NCI-H2081 (cell line): ENCODE measurements at regions not wholly inside any gene's neighbourhood (a gene's known extent, or its start where the extent isn't known, plus 50 kb on each side); places are given as distances from the start of the nearest gene placed in this dataset.

Experiments
- DNase-seq, 2 experiments: peaks; one replicate each; lab custom pipeline; 2025; lab: John Stamatoyannopoulos, UW

- DNase-seq = no peak
Measured at GRCh38 chr2:143909577-143910353, 610.2 kb downstream of the ZEB2 start.

DNA sequence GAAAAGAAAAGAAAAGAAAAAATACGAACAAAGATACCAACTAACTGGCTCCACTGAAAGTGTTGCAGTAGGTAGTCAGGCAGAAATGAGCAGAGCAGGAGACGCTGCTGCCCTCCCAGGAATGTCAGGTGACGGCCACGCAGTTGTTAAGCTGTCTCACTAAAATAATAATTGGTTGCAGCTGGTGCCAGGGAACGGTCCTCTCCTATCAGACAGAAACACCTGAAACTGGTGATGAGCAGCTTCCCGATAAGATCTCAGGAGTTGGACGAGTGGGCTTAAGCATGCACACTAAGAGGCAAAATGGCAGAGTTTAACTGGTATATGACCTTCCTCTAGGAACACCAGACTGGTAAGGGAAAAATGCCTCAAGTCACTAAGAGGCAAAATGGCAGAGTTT, 611.1 kb downstream of the ZEB2 start:
- DNase-seq = no peak

DNA sequence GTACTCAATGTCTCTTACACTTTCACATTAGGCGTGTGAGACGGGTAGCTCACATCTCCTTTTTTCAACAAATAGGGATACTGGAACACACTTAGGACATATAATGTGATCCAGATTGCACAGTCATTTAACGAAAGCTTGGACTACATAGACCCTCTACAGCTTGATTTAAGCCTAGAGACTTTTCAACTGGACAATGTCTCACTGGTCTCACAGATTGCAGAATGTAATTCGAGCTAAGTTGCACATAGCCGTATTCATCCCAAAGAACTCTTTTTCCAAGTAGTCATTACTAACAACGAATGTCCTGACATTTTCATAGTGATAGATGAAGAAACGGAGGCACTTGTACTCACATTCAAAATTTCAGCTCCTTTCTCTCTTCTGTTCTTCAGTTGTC, 612.1 kb downstream of the ZEB2 start:
- DNase-seq = no peak

- no peak for DNase-seq
Measured at GRCh38 chr2:143906850-143907249, 613.1 kb downstream of the ZEB2 start.

- DNase-seq = no peak
Measured at GRCh38 chr2:143905587-143905986, 614.3 kb downstream of the ZEB2 start.

- DNase-seq = peak; percentile 7 to 70
Measured at GRCh38 chr2:143903172-143903856, 616.6 kb downstream of the ZEB2 start.

GRCh38 chr2:143901185-143901842, 618.6 kb downstream of the ZEB2 start:
- DNase-seq = no peak

- DNase-seq = no peak
Measured at GRCh38 chr2:143899987-143900386, 619.9 kb downstream of the ZEB2 start.

DNA sequence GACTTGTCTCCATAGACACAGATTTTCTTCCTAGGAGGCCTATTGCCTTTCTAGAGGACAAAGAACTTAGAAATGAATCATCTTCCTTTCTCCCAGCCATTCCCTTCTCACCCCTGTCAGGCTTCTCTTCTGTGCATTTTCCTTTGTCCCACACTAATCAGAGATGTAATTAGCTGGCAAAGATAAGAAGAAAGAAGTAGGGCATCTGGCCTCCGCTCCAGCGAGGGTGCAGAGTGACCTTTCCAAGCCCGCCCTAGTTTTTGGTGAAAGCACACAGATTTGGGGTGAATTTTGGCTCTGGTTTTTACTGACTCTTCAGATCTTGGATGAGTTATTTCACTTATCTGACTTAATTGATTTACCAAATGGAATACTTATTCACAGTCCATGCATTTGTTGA, 626.5 kb downstream of the ZEB2 start:
- DNase-seq = no peak

- peak; percentile 18 to 66 for DNase-seq
Measured at GRCh38 chr2:143891879-143892308, 628.0 kb downstream of the ZEB2 start.

DNA sequence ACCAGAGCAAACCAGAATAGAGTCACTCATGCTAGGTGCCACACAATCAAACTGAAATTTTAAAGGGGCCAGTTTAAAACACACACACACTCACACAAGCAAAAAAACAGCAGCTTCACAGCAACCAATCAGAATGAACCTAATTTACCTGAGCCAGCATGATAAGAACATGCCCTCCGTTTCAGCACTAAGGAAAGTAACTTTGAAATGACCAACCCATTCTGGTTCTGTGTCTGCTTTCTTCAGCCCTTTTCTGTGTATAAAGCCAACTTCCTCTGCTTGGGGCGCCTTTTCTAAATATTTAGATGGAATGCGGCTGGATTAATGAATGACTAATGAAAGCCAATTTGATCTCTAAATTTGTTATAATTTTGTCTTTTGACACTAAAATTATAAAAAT, 629.1 kb downstream of the ZEB2 start:
- no peak for DNase-seq

DNA sequence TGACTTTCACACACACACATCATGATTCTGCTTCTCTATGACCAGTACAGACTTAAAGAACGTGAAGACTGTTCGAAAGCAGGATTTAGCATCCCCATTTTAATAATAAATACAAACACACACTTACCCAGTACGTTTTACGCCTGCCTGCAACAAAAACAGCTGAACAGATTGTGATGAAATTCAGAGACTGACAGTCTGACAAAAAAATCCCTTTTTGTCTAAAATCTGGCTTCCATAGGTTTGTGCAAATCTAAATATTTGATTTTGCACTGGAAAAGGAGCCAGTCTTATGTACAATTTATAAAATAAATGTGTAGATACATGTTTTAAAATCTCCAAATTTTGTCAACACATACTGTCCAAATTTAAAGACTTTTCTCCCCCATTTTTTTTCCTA, 630.7 kb downstream of the ZEB2 start:
- no peak for DNase-seq

GRCh38 chr2:143885461-143885860, 634.5 kb downstream of the ZEB2 start:
- no peak for DNase-seq

GRCh38 chr2:143881246-143881645, 638.7 kb downstream of the ZEB2 start:
- DNase-seq = peak; percentile 14 to 66

DNA sequence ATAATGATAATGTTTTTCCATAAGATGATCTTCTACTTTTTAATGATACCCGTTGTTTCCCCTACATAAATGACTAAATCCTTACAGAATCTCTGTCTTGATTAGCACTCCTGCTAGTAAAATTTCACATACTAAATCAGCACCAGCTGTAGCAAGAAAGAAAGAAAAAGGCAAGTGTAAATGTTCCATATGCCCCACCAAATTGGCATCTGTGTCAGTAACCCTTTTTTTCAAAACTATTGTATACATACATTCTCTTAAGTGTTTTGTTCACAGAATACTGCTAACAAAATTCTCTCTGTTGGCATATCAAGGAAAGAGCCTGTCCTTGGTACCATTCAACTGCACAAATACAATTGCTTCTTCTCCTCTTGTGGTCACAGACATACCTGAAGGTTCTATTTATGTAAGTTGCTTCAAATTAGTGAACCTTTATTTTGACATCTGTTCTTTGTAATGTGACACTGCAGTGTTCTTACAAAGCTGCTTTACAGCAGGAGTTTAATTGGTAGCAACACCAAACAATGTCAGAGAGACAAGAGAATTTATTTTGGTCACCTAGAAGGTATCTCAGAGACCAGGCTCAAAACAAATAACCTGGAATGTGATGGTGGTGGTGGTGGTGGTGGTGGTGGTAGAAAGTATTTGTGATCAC, 641.9 kb downstream of the ZEB2 start:
- DNase-seq = peak; percentile 4 to 42

DNA sequence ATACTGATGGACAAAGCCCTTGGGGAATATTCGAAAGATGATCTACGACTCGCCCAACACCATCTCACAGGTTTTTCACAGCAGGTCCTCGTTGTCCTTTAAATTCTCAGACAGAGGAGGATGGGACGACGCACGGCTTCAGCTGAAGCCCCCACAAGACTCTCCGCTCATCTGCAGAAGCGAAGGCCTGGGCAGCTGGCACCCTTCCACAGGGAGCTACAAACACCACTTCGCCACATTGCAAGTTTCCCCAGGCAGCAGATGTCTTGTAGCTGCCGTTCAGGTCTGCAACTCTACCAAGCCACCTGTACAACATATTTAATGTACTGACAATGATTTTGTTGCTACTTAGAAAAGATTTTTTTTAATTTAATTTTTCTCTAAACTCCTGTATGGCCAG, 642.9 kb downstream of the ZEB2 start:
- DNase-seq = no peak

DNA sequence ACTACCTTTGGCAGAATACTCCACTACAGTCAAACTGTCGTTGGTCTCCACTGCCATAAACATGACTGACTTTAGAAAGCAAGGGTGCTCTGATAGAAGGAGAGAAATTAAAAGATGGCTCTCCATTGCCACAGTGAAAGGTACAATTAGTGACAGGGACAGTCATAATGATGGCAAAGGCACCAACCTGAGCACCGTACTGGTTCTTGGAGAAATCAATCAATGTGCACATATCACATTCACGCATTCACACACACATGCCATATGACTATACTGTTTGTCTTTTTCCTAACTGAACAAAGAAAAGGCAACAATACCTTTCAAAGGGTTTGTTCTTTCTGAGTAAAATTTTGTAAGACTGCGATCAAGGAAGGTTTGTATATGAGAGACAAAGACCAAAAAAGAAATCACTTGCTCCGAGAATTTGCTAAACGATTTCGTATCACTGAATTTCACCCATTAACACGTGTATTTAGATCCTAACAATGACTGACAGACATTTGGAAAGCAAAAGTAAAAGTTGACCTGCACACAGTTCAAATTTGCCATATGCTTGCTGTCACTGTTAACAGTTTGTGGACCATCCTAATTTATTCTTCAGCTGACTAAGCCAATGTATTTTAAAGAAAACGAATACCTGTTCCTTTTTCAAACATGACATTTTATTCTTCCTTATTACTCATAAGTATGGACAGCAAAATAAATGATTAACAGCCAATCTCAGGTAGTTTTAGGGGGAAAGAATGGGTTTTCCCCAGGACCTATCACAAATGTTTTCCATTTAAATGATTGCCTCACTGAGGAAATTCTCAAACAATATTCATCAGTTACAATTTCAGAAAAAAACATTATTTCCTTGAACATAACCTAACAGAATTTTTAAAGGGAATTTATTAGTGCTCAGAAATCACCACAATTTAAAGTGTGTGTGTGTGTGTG, 644.4 kb downstream of the ZEB2 start:
- DNase-seq = no peak

DNA sequence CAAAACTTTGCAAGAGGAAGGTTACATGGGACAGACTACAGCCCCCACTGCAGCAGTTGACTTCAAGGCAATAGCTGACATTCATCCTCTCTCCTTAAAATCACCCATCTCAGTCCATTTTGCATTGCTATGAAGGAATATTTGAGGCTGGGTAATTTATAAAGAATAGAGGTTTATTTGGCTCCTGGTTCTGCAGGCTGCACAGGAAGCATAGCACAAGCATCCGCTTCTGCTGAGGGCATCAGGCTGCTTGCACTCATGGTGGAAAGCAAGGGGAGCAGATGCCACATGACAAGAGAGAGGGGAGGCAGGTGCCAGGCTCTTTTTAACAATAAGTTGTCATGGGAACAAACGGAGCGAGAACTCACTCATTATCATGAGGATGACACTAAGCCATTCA, 646.0 kb downstream of the ZEB2 start:
- DNase-seq = no peak

GRCh38 chr2:143870696-143871095, 649.2 kb downstream of the ZEB2 start:
- no peak for DNase-seq

DNA sequence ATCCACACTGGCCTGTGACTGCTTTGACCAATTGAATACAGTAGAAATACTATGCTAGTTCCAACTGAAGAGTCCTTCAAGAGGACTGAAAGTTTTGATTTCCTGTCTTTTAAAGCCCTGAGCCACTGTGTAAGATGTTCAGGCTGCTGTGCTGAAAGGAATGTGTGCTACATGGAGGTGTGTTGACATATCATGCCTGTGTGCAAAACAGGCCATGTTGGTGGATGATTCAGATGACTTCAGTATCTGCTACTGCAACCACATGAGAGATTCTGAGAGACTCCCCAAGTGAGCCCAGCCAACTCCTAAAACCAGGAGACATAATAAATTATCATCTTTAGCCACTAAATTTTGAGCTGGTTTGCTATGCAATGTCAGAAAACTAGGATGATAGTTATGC, 662.9 kb downstream of the ZEB2 start:
- DNase-seq = no peak

- DNase-seq = no peak
Measured at GRCh38 chr2:143852759-143853158, 667.2 kb downstream of the ZEB2 start.
